Gastroesophageal sphincter (tissue), 4 donors: ENCODE measurements at regions not wholly inside any gene's neighbourhood (a gene's known extent, or its start where the extent isn't known, plus 50 kb on each side); places are given as distances from the start of the nearest gene placed in this dataset.

Experiments used
- ATAC-seq: fragments of 150-250 bp; one replicate; pipeline ENCODE4 v1.9.1; 2016; ENCODE audit warnings: mild to moderate bottlenecking, moderate library complexity
- H3K27ac ChIP-seq, 4 donors: fragments of 200-600 bp; sonication (generic) in 3 of 4; 1 replicate in 3 of 4; 2 replicates in 1 of 4; pipeline ENCODE4 v1.5.1; 2016 to 2019
- H3K27me3 ChIP-seq: fragments of 200-600 bp; sonication (generic); one replicate; pipeline ENCODE4 v1.5.1; 2019
- H3K36me3 ChIP-seq, 2 donors: fragments of 200-600 bp; sonication (generic); one replicate each; pipeline ENCODE4 v1.5.1; 2019; ENCODE audit warnings: control low read depth in 1 of 2
- H3K4me1 ChIP-seq, 3 donors: fragments of 200-600 bp; sonication (generic); 1 replicate in 2 of 3; 2 replicates in 1 of 3; pipeline ENCODE4 v1.5.1; 2016 to 2019; ENCODE audit warnings: control low read depth in 2 of 3
- H3K4me3 ChIP-seq, 2 donors: fragments of 200-600 bp; sonication (generic); one replicate each; pipeline ENCODE4 v1.5.1; 2019; ENCODE audit warnings: mild to moderate bottlenecking in 1 of 2, moderate library complexity in 1 of 2
- H3K9me3 ChIP-seq, 3 donors: fragments of 200-600 bp; sonication (generic); one replicate each; pipeline ENCODE4 v1.5.1; 2017 to 2019; ENCODE audit warnings: control low read depth in 2 of 3
- EP300 ChIP-seq: sonication (generic); formaldehyde crosslinking; IDR thresholded peaks from one replicate; pipeline ENCODE4 v1.6.1; 2017; ENCODE audit warnings: antibody characterized with exemption, mild to moderate bottlenecking
- POLR2A ChIP-seq, 2 donors: fragments of 450-650 bp; IDR thresholded peaks; one replicate each; pipeline ENCODE4 v1.6.1; 2017; ENCODE audit warnings: antibody characterized with exemption in 2 of 2, mild to moderate bottlenecking in 2 of 2, moderate library complexity in 1 of 2
- POLR2AphosphoS5 ChIP-seq: sonication (generic); formaldehyde crosslinking; IDR thresholded peaks from one replicate; pipeline ENCODE4 v1.6.1; 2017; ENCODE audit warnings: antibody characterized with exemption
- WGBS, 2 donors: methylation state at CpG; one replicate each; pipeline ENCODE4 v1.1.5; 2018; ENCODE audit warnings: low coverage in 1 of 2; 5-methylcytosine and 5-hydroxymethylcytosine counted together
- TF ChIP-seq, protein P1 (sequence below), 4 experiments: fragments of 200-600 bp in 2 of 4; fragments of 450-650 bp in 2 of 4; sonication (generic) in 1 of 4; IDR thresholded peaks; one replicate each; pipeline ENCODE4 v1.5.1; 2017 to 2019; ENCODE audit warnings: antibody characterized with exemption in 4 of 4, mild to moderate bottlenecking in 2 of 4, moderate library complexity in 2 of 4

DNA sequence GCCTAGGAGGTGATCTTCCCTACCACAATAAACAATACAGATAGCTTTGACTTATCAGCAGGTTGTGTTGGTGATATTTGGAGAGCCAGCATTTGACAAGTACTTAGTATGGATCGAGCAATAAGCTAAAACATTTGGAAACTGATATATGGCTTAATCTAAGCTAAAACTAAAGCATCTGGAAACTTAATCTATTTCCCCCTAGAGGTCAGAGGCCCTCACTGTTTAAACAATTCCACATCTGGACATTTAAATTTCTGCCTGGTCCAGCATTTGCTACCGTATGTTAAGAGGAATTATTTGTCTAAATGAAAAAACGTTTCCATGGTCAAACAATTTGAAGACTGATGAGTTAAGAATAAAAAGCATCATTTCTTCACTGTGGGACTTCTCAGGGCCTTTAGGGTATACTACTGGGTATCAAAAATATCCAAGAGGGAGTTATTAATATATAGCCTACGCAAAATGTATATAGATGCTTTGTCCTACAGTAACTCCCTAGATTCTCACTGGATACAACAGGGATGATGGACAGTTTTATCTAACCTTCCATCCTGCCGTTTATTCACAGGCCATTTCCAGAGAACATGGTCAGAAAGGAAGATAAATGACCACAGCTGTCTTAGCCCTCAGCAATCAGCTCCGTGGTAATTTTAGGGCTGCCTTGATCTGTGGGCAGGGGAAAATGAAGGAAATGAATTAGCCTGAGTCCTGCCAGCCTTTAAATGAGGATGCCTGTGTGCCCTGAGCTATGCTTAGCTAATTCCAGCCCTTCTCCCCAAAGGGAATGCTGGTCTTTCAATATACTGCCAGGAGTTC lies 135.4 kb upstream of the NUDT4 start:
- no peak for ATAC-seq
- Histone ChIP-seq H3K36me3 (no peaks in the 10 kb centered on the region), H3K27me3 (no peaks in the 10 kb centered on the region), H3K27ac (no peak overlapping the region), H3K4me3 (no peak overlapping the region), H3K9me3 (peaks cover 0 to 19% (median 0%) of the 10 kb centered on the region in 3 donors), H3K4me1 (peaks cover 3 to 18% (median 6%) of the 10 kb centered on the region in 3 donors)
- TF ChIP-seq POLR2A (IDR thresholded peaks at IDR 0.05) = no peak
- no peak for TF ChIP-seq POLR2AphosphoS5
- TF ChIP-seq, protein P1, sequence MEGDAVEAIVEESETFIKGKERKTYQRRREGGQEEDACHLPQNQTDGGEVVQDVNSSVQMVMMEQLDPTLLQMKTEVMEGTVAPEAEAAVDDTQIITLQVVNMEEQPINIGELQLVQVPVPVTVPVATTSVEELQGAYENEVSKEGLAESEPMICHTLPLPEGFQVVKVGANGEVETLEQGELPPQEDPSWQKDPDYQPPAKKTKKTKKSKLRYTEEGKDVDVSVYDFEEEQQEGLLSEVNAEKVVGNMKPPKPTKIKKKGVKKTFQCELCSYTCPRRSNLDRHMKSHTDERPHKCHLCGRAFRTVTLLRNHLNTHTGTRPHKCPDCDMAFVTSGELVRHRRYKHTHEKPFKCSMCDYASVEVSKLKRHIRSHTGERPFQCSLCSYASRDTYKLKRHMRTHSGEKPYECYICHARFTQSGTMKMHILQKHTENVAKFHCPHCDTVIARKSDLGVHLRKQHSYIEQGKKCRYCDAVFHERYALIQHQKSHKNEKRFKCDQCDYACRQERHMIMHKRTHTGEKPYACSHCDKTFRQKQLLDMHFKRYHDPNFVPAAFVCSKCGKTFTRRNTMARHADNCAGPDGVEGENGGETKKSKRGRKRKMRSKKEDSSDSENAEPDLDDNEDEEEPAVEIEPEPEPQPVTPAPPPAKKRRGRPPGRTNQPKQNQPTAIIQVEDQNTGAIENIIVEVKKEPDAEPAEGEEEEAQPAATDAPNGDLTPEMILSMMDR (IDR thresholded peaks at IDR 0.05) = no peak
- no peak for TF ChIP-seq EP300
- WGBS, 2 donors = 63 to 66% methylated on average over 4 to 6 of the region's 6 CpGs

DNA sequence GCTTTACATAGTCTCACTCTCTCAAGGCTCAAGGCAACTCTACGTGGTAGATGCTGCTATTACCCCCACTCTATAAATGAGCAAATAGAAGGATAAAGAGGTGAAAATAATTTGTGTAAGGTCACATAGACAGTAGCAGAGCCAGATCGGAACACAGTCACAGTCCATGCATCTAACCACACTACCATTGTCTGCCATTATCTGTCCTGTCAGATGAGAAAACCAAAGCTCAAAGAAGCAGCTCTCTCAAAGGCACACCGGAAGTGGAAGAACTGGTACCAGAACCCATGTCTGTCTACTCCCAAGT lies 134.4 kb upstream of the NUDT4 start:
- Histone ChIP-seq H3K4me1 (peaks cover 3 to 18% (median 6%) of the 10 kb centered on the region in 3 donors), H3K27ac (no peak overlapping the region), H3K27me3 (no peaks in the 10 kb centered on the region), H3K4me3 (no peak overlapping the region), H3K36me3 (no peaks in the 10 kb centered on the region), H3K9me3 (peaks cover 0 to 9% (median 0%) of the 10 kb centered on the region in 3 donors)
- 85 to 92% methylated on average over 3 of the region's 3 CpGs for WGBS, 2 donors
- no peak for ATAC-seq
- TF ChIP-seq POLR2A (IDR thresholded peaks at IDR 0.05) (no peak), EP300 (no peak), POLR2AphosphoS5 (no peak)
- TF ChIP-seq, protein P1 (IDR thresholded peaks at IDR 0.05) = no peak

DNA sequence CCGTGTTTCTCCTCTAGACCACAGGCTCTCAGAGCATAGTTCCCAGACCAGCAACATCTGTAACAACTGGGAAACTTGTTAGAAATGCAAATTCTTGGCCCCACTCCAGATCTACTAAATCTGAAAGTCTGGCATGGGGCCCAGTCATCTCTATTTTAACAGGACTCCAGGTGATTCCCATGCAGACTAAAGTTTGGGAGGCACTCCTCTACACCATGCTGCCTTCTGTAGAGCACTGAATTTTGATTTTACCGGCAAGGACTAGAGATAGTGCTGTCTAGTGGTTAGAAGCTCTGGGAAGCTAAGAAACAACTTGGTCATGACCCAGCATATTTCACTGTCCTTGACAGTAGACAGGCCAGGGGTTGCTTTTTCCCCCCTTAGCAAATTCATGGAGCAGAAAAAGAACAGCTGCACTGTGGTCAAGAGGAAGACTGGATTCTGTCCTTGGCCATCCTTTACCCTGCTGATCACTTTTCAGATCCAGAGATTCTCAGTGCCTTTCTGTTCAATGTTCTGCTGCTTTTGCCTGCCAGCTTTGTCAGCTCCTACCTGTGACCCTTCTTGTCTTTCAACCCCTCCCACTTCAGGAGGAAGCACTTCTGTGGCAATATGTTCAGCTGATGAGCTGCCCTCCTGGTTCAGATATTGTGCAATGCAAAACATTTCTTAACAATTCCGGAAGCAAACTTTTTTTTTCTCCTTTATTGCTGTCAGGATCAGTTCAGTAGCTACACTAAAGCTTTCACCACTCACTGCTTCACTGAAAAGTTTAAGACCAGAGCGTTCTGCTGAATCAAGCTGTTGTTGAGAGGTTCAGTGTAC lies 133.8 kb upstream of the NUDT4 start:
- Histone ChIP-seq H3K27ac (peak overlapping the region in 2 of 4 donors; percentile 15 to 36), H3K36me3 (no peaks in the 10 kb centered on the region), H3K4me3 (no peak overlapping the region), H3K4me1 (peaks cover 3 to 18% (median 6%) of the 10 kb centered on the region in 3 donors), H3K27me3 (no peaks in the 10 kb centered on the region), H3K9me3 (peaks cover 0 to 7% (median 0%) of the 10 kb centered on the region in 3 donors)
- TF ChIP-seq POLR2A (IDR thresholded peaks at IDR 0.05) (no peak), POLR2AphosphoS5 (peak; percentile 60)
- peak; percentile 80 for ATAC-seq
- WGBS, 2 donors = 33 to 44% methylated on average over 3 to 4 of the region's 4 CpGs

DNA sequence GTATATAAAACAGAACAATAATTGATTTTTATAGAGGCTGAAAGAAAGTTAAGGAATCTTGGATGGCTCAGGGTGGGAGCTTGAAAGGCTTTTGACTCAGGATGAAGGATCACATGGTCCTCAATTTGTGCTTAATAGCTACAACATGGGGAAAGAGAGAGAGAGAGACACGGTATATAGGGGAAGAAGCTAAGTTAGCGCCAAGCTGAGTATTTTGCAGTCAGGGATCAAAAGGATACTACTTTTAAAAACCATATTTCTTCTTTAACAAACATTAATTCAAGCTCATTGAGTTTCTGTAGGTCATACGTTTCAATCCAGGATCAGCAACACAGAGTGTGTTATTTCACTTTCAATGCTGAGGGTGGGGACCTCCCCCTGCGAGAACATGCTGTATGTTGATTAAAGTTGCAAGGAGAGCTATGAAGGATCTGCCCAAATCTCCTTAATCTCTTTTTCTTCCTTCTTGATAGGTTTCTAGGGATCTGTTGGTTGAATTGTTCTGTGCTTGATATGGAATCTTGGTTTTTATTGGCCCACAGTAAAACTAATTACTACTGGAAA lies 133.1 kb upstream of the NUDT4 start:
- peaks cover 3 to 18% (median 6%) of the 10 kb centered on the region in 3 donors for H3K4me1 ChIP-seq
- no peaks in the 10 kb centered on the region for H3K27me3 ChIP-seq
- WGBS, 2 donors = 74 to 77% methylated on average over 4 of the region's 4 CpGs
- H3K9me3 ChIP-seq = peaks cover 0 to 4% (median 0%) of the 10 kb centered on the region in 3 donors
- no peak overlapping the region for H3K4me3 ChIP-seq
- TF ChIP-seq EP300 = no peak
- TF ChIP-seq POLR2A (IDR thresholded peaks at IDR 0.05) = no peak
- ATAC-seq = peak; percentile 12
- no peaks in the 10 kb centered on the region for H3K36me3 ChIP-seq
- H3K27ac ChIP-seq = peak overlapping the region in 2 of 4 donors; percentile 15 to 36

DNA sequence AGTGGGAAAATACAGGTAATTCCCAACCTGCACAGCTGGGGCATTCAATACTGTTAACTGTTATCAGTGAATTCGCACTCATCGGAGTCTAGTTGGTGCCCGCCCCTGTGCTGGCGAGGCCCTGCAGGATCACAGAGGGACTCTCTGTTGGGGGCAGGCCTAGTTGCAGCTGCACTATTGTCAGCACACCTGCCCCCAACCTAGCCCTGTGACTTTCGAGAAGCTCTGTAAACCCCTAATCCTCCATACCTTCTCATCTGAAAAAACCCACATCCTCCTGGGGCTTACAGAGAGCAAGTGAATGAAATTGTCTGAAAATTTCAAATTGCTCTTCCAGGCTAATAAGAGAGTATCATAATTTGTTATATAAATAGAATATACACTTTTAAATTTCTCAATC lies 132.2 kb upstream of the NUDT4 start:
- 97% methylated on average over 5 of the region's 5 CpGs; no CpG with 5 or more reads in 1 of the 2 donors for WGBS, 2 donors
- Histone ChIP-seq H3K9me3 (no peaks in the 10 kb centered on the region), H3K36me3 (no peaks in the 10 kb centered on the region), H3K27ac (no peak overlapping the region), H3K27me3 (no peaks in the 10 kb centered on the region), H3K4me1 (peaks cover 3 to 18% (median 6%) of the 10 kb centered on the region in 3 donors), H3K4me3 (no peak overlapping the region)
- ATAC-seq = no peak
- no peak for TF ChIP-seq POLR2AphosphoS5
- no peak for TF ChIP-seq POLR2A (IDR thresholded peaks at IDR 0.05)
- no peak for TF ChIP-seq EP300
- TF ChIP-seq, protein P1 (IDR thresholded peaks at IDR 0.05) = no peak
